ENCODE measurements at regions not wholly inside any gene's neighbourhood (a gene's known extent, or its start where the extent isn't known, plus 50 kb on each side); places are given as distances from the start of the nearest gene placed in this dataset.

GRCh38 chr2:3138621-3139020 is 239.0 kb downstream of the EIPR1 start:
- TF ChIP-seq CTCF (IDR thresholded peaks at IDR 0.05; ENCODE audit: low read depth, low read length), result no peak
- H3K4me3 ChIP-seq (replicated peaks in 1 of 2; ENCODE audit: low read depth in 2 of 2, low read length in 2 of 2), result no peak overlapping the region
- no peak for DNase-seq (ENCODE audit: low read depth in 2 of 2)

DNA sequence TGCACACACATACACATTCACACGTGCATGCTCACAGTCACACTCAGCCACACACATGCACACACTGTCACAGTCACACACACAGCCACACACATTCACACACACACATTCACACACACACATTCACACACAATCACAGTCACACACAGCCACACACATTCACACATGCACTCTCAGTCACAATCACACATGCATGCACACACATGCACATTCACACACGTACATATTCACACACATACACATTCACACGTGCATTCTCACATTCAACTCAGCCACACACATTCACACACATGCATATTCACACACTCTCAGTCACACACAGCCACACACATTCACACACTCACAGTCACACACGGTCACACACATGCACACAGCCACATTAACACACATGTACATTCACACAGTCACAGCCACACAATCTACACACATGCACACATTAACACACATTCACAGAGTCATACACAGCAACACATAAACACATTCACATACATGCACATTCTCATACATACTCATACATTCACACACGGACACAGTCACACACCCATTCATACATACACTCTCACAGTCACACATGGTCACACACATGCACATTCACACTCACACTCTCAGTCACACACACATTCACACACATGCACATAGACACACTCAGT is 239.8 kb downstream of the EIPR1 start:
- no peak for TF ChIP-seq CTCF (IDR thresholded peaks at IDR 0.05; ENCODE audit: low read depth, low read length)
- H3K4me3 ChIP-seq (replicated peaks in 1 of 2; ENCODE audit: low read depth in 2 of 2, low read length in 2 of 2), result no peak overlapping the region
- DNase-seq (ENCODE audit: low read depth in 2 of 2), result no peak

DNA sequence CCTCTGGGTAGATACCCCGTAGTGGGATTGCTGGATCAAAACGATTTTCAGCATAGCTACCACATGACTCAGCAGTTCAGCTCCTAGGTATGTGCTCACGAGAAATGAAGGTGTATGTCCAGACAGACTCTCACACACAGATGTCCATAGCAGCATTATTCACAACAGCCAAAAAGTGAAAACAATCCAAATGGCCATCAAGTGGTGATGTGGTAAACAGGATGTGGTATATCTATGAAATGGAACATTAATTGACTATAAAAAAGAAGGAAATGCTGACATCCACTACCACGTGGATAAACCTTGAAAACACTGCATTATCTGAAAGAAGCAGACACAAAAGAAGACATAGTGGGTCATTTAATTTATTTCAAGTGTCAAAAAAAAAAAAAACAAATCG is 241.9 kb downstream of the EIPR1 start:
- no peak for DNase-seq (ENCODE audit: low read depth in 2 of 2)

DNA sequence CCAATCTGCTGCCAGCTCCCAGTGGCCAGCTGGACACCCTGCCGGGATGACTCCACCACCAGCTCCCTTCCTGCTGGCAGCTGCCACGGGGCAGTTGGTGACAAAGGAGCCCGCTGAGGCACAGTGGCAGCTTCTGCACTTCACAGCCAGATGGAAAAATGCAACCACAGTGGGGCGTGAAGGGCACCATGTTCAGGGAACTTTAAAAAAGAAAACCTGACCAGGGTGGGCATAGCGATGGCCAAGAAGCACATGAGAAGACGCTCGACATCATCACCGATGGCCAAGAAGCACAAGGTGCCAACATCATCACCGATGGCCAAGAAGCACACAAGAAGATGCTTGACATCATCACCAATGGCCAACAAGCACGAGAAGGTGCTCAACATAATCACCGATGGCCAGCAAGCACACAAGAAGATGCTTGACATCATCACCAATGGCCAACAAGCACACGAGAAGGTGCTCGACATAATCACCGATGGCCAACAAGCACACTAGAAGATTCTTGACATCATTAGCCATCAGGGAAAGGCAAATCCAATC is 243.5 kb downstream of the EIPR1 start:
- no peak for DNase-seq (ENCODE audit: low read depth in 2 of 2)
- no peak for TF ChIP-seq CTCF (IDR thresholded peaks at IDR 0.05; ENCODE audit: low read depth, low read length)
- H3K4me3 ChIP-seq (replicated peaks in 1 of 2; ENCODE audit: low read depth in 2 of 2, low read length in 2 of 2), result no peak overlapping the region

More for the DNA sequence above, 241.9 kb downstream of the EIPR1 start:
- H3K4me3 ChIP-seq (replicated peaks in 1 of 2; ENCODE audit: low read depth in 2 of 2, low read length in 2 of 2), result no peak overlapping the region
- TF ChIP-seq CTCF (IDR thresholded peaks at IDR 0.05; ENCODE audit: low read depth, low read length), result no peak

DNA sequence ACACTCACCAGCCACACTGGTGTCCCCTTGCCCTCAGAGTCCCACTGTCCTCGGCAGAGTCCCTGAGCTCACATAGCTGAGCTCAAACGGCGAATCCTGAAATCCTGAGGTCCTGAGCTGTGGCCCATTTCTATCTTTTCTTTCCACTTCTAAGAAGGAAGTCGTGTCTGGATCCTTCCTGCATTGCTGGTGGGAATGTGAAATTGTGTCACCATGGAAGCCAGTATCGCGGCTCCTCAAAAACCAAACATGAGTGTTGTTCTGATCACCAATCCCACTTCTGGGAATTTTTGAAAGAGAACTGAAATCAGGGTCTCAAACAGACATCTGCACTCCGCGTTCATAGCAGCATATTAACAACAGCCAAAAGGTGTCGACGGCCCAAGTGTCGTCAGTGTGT is 244.7 kb downstream of the EIPR1 start:
- DNase-seq (ENCODE audit: low read depth in 2 of 2), result no peak
- TF ChIP-seq CTCF (IDR thresholded peaks at IDR 0.05; ENCODE audit: low read depth, low read length), result no peak
- no peak overlapping the region for H3K4me3 ChIP-seq (replicated peaks in 1 of 2; ENCODE audit: low read depth in 2 of 2, low read length in 2 of 2)

GRCh38 chr2:3132466-3132865 is 245.2 kb downstream of the EIPR1 start:
- TF ChIP-seq CTCF (IDR thresholded peaks at IDR 0.05; ENCODE audit: low read depth, low read length), result no peak
- no peak for DNase-seq (ENCODE audit: low read depth in 2 of 2)
- no peak overlapping the region for H3K4me3 ChIP-seq (replicated peaks in 1 of 2; ENCODE audit: low read depth in 2 of 2, low read length in 2 of 2)
